ENCODE measurements at regions not wholly inside any gene's neighbourhood (a gene's known extent, or its start where the extent isn't known, plus 50 kb on each side); places are given as distances from the start of the nearest gene placed in this dataset.
"Not testable (repeated sequence)": the region's sequence is repeated elsewhere in the genome, so short reads cannot be mapped to it uniquely, and the experiment has no call there.

- TF ChIP-seq FOXA1 (IDR thresholded peaks at IDR 0.05): no peak
- TF ChIP-seq EGR1 (IDR thresholded peaks at IDR 0.05; ENCODE audit: low read depth in 2 of 2): no peak
- no peak for TF ChIP-seq HNF4G (IDR thresholded peaks at IDR 0.05)
- no peak for TF ChIP-seq HNF4A (conservative IDR thresholded peaks at IDR 0.05)
- no peak for TF ChIP-seq MAX (IDR thresholded peaks at IDR 0.05)
- TF ChIP-seq REST (IDR thresholded peaks at IDR 0.05): no peak
- no peak for TF ChIP-seq SP1 (IDR thresholded peaks at IDR 0.05)
- TF ChIP-seq FOXA2 (IDR thresholded peaks at IDR 0.05): no peak
- TF ChIP-seq TAF1 (conservative IDR thresholded peaks at IDR 0.05): no peak
- no peak for TF ChIP-seq RXRA (IDR thresholded peaks at IDR 0.05)
- TF ChIP-seq NR2F2 (IDR thresholded peaks at IDR 0.05): no peak
- TF ChIP-seq GABPA (IDR thresholded peaks at IDR 0.05 in 1 of 2, conservative IDR thresholded peaks at IDR 0.05 in 1 of 2): no peak
- no peak for TF ChIP-seq RAD21 (IDR thresholded peaks at IDR 0.05)
- TF ChIP-seq YY1 (IDR thresholded peaks at IDR 0.05): no peak
- no peak for TF ChIP-seq CTCF (IDR thresholded peaks at IDR 0.05; ENCODE audit: low read depth, low read length, missing input control)
- no peak for TF ChIP-seq ATF3 (IDR thresholded peaks at IDR 0.05)
- no peak for TF ChIP-seq ZBTB33 (IDR thresholded peaks at IDR 0.05)
- TF ChIP-seq JUND (IDR thresholded peaks at IDR 0.05): no peak
- no peak for DNase-seq (ENCODE audit: low spot score)
- H3K4me1 ChIP-seq (ENCODE audit: control insufficient read depth in 4 of 4, insufficient read depth in 4 of 4, low read length in 3 of 4): no peaks in the 10 kb centered on the region
- H3K9ac ChIP-seq (ENCODE audit: low read depth in 1 of 2, low read length in 2 of 2): no peak overlapping the region
- 76% methylated on average over 16 of the region's 16 CpGs for WGBS
- peaks cover 0 to 17% (median 4%) of the 10 kb centered on the region in 4 donors for H3K9me3 ChIP-seq (ENCODE audit: control insufficient read depth in 4 of 4, low read length in 3 of 4)
- H3K27me3 ChIP-seq (ENCODE audit: control insufficient read depth in 4 of 4, insufficient read depth in 4 of 4, low read length in 3 of 4): no peaks in the 10 kb centered on the region
- H3K4me3 ChIP-seq (ENCODE audit: low read depth in 1 of 3, low read length in 3 of 3): no peak overlapping the region
- H3K27ac ChIP-seq (ENCODE audit: low read depth in 1 of 2, low read length in 2 of 2): no peak overlapping the region
- H3K36me3 ChIP-seq (ENCODE audit: control insufficient read depth in 4 of 4, insufficient read depth in 3 of 4, low read depth in 1 of 4, low read length in 3 of 4): no peaks in the 10 kb centered on the region
These were observed 4220.0 kb upstream of the OR11H1 start for GRCh38 chr22:11307998-11308397.

GRCh38 chr22:11309777-11310176, 4218.2 kb upstream of the OR11H1 start:
- H3K4me3 ChIP-seq (ENCODE audit: low read depth in 1 of 3, low read length in 3 of 3); DNase-seq (ENCODE audit: low spot score); H3K36me3 ChIP-seq (ENCODE audit: control insufficient read depth in 4 of 4, insufficient read depth in 3 of 4, low read depth in 1 of 4, low read length in 3 of 4); H3K4me1 ChIP-seq (ENCODE audit: control insufficient read depth in 4 of 4, insufficient read depth in 4 of 4, low read length in 3 of 4); H3K27ac ChIP-seq (ENCODE audit: low read depth in 1 of 2, low read length in 2 of 2); H3K9ac ChIP-seq (ENCODE audit: low read depth in 1 of 2, low read length in 2 of 2); H3K27me3 ChIP-seq (ENCODE audit: control insufficient read depth in 4 of 4, insufficient read depth in 4 of 4, low read length in 3 of 4): not testable (repeated sequence)
- 57% methylated on average over 4 of the region's 4 CpGs for WGBS
- H3K9me3 ChIP-seq (ENCODE audit: control insufficient read depth in 4 of 4, low read length in 3 of 4): peaks cover 1 to 17% (median 3%) of the 10 kb centered on the region in 4 donors

- WGBS: 46% methylated on average over 3 of the region's 3 CpGs
- H3K4me3 ChIP-seq (ENCODE audit: low read depth in 1 of 3, low read length in 3 of 3); H3K4me1 ChIP-seq (ENCODE audit: control insufficient read depth in 4 of 4, insufficient read depth in 4 of 4, low read length in 3 of 4); H3K27ac ChIP-seq (ENCODE audit: low read depth in 1 of 2, low read length in 2 of 2); H3K9ac ChIP-seq (ENCODE audit: low read depth in 1 of 2, low read length in 2 of 2); DNase-seq (ENCODE audit: low spot score); H3K27me3 ChIP-seq (ENCODE audit: control insufficient read depth in 4 of 4, insufficient read depth in 4 of 4, low read length in 3 of 4); H3K36me3 ChIP-seq (ENCODE audit: control insufficient read depth in 4 of 4, insufficient read depth in 3 of 4, low read depth in 1 of 4, low read length in 3 of 4): not testable (repeated sequence)
- H3K9me3 ChIP-seq (ENCODE audit: control insufficient read depth in 4 of 4, low read length in 3 of 4): peaks cover 1 to 17% (median 3%) of the 10 kb centered on the region in 4 donors
These were observed 4217.3 kb upstream of the OR11H1 start for GRCh38 chr22:11310647-11311046.

GRCh38 chr22:11312640-11313039, 4215.4 kb upstream of the OR11H1 start:
- H3K4me1 ChIP-seq (ENCODE audit: control insufficient read depth in 4 of 4, insufficient read depth in 4 of 4, low read length in 3 of 4); H3K27ac ChIP-seq (ENCODE audit: low read depth in 1 of 2, low read length in 2 of 2); H3K9ac ChIP-seq (ENCODE audit: low read depth in 1 of 2, low read length in 2 of 2); H3K36me3 ChIP-seq (ENCODE audit: control insufficient read depth in 4 of 4, insufficient read depth in 3 of 4, low read depth in 1 of 4, low read length in 3 of 4); H3K4me3 ChIP-seq (ENCODE audit: low read depth in 1 of 3, low read length in 3 of 3); DNase-seq (ENCODE audit: low spot score); H3K27me3 ChIP-seq (ENCODE audit: control insufficient read depth in 4 of 4, insufficient read depth in 4 of 4, low read length in 3 of 4): not testable (repeated sequence)
- peaks cover 1 to 17% (median 3%) of the 10 kb centered on the region in 4 donors for H3K9me3 ChIP-seq (ENCODE audit: control insufficient read depth in 4 of 4, low read length in 3 of 4)
- WGBS: 54% methylated on average over 7 of the region's 7 CpGs

Measured in liver (tissue), 8 donors.